ENCODE measurements at regions not wholly inside any gene's neighbourhood (a gene's known extent, or its start where the extent isn't known, plus 50 kb on each side); places are given as distances from the start of the nearest gene placed in this dataset.
"Not testable (repeated sequence)": the region's sequence is repeated elsewhere in the genome, so short reads cannot be mapped to it uniquely, and the experiment has no call there.

DNA sequence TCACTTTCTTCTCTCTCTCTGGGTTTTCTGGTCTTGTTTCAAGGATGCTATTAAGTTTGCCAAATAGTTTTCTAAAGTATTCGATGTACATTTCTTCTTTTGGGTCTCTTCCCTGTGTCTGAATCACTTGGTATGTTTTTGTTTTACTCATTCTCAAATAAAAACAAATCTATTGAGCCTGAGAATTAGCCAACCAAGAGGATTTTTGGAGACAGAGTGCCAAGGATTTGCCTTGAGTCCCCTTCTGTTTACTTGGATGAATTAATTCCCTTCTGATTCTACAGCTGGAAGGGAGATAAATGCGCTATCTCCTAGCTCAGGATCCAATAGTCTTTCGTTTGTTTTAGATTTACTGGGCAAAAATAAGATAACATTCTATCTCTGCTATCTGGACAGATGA, 255.5 kb downstream of the SYT10 start:
- intact Hi-C loops (cut with DNase I; ENCODE audit: low total_unique reads) = no loop called here
- no peak for DNase-seq
- Histone ChIP-seq H3K4me1 (no peaks in the 10 kb centered on the region), H3K27ac (no peak overlapping the region), H3K9me3 (no peaks in the 10 kb centered on the region), H3K4me3 (no peak overlapping the region), H3K27me3 (no peaks in the 10 kb centered on the region), H3K36me3 (no peaks in the 10 kb centered on the region)
- TF ChIP-seq, protein P1, sequence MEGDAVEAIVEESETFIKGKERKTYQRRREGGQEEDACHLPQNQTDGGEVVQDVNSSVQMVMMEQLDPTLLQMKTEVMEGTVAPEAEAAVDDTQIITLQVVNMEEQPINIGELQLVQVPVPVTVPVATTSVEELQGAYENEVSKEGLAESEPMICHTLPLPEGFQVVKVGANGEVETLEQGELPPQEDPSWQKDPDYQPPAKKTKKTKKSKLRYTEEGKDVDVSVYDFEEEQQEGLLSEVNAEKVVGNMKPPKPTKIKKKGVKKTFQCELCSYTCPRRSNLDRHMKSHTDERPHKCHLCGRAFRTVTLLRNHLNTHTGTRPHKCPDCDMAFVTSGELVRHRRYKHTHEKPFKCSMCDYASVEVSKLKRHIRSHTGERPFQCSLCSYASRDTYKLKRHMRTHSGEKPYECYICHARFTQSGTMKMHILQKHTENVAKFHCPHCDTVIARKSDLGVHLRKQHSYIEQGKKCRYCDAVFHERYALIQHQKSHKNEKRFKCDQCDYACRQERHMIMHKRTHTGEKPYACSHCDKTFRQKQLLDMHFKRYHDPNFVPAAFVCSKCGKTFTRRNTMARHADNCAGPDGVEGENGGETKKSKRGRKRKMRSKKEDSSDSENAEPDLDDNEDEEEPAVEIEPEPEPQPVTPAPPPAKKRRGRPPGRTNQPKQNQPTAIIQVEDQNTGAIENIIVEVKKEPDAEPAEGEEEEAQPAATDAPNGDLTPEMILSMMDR (IDR thresholded peaks at IDR 0.05) = no peak
- TF ChIP-seq POLR2A (IDR thresholded peaks at IDR 0.05) = no peak

- Histone ChIP-seq H3K4me1 (no peaks in the 10 kb centered on the region), H3K4me3 (no peak overlapping the region), H3K27ac (no peak overlapping the region), H3K36me3 (no peaks in the 10 kb centered on the region), H3K9me3 (no peaks in the 10 kb centered on the region), H3K27me3 (no peaks in the 10 kb centered on the region)
- intact Hi-C loops (cut with DNase I; ENCODE audit: low total_unique reads) = no loop called here
- TF ChIP-seq, protein P1 (IDR thresholded peaks at IDR 0.05) = no peak
- no peak for TF ChIP-seq POLR2A (IDR thresholded peaks at IDR 0.05)
- DNase-seq = no peak
Measured at GRCh38 chr12:33182485-33182884, 257.1 kb downstream of the SYT10 start.

- DNase-seq = no peak
- H3K9me3 ChIP-seq = no peaks in the 10 kb centered on the region
- H3K27me3 ChIP-seq = no peaks in the 10 kb centered on the region
- H3K27ac ChIP-seq = no peak overlapping the region
- H3K36me3 ChIP-seq = no peaks in the 10 kb centered on the region
- H3K4me3 ChIP-seq = no peak overlapping the region
- intact Hi-C loops (cut with DNase I; ENCODE audit: low total_unique reads) = no loop called here
- TF ChIP-seq POLR2A (IDR thresholded peaks at IDR 0.05) = no peak
- TF ChIP-seq, protein P1 (IDR thresholded peaks at IDR 0.05) = no peak
- H3K4me1 ChIP-seq = no peaks in the 10 kb centered on the region
Measured at GRCh38 chr12:33180918-33181317, 258.7 kb downstream of the SYT10 start.

DNA sequence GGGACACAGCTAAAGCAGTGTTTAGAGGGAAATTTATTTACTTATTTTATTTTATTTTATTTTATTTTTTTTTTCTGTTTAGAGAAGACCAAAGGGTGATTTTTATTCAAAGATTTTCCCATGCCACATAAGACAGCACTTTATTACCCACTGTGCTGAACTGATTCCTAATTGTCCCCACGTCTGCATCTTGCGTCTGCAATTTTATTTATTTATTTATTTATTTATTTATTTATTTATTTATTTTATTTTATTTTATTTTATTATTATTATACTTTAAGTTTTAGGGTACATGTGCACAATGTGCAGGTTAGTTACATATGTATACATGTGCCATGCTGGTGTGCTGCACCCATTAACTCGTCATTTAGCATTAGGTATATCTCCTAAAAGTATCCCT, 269.7 kb upstream of the PKP2 start:
- H3K36me3 ChIP-seq; H3K27me3 ChIP-seq; H3K4me3 ChIP-seq; intact Hi-C loops (cut with DNase I; ENCODE audit: low total_unique reads); DNase-seq; H3K9me3 ChIP-seq; H3K4me1 ChIP-seq; H3K27ac ChIP-seq: not testable (repeated sequence)

- no peak for TF ChIP-seq POLR2A (IDR thresholded peaks at IDR 0.05)
- TF ChIP-seq, protein P1 (IDR thresholded peaks at IDR 0.05) = no peak
- Histone ChIP-seq H3K27me3 (no peaks in the 10 kb centered on the region), H3K9me3 (no peaks in the 10 kb centered on the region), H3K36me3 (no peaks in the 10 kb centered on the region), H3K4me1 (no peaks in the 10 kb centered on the region), H3K27ac (no peak overlapping the region), H3K4me3 (no peak overlapping the region)
- intact Hi-C loops (cut with DNase I; ENCODE audit: low total_unique reads) = no loop called here
- no peak for DNase-seq
Measured at GRCh38 chr12:33156042-33156441, 259.5 kb upstream of the PKP2 start.

DNA sequence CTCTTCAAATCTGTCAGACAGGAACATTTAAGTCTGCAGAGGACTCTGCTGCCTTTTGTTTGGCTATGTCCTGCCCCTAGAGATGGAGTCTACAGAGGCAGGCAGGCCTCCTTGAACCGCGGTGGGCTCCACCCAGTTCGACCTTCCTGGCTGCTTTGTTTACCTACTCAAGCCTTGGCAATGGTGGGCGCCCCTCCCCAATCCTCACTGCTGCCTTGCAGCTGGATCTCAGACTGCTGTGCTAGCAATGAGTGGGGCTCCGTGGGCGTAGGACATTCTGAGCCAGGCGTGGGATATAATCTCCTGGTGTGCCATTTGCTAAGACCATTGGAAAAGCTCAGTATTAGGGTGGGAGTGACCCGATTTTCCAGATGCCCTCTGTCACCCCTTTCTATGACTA, 250.7 kb upstream of the PKP2 start:
- H3K9me3 ChIP-seq; H3K4me3 ChIP-seq; H3K4me1 ChIP-seq; H3K27me3 ChIP-seq; DNase-seq; intact Hi-C loops (cut with DNase I; ENCODE audit: low total_unique reads); H3K27ac ChIP-seq; H3K36me3 ChIP-seq: not testable (repeated sequence)

Measured in uterus (tissue), 3 donors.